Dermis microvascular lymphatic vessel endothelial cell (primary cell): ENCODE measurements at regions not wholly inside any gene's neighbourhood (a gene's known extent, or its start where the extent isn't known, plus 50 kb on each side); places are given as distances from the start of the nearest gene placed in this dataset.

Source experiments
- DNase-seq, 2 donors: peaks; one replicate each; pipeline versions ENCODE4 v3.0.0 to v3.0.0-alpha.2; 2010; ENCODE audit warnings: low read depth in 2 of 2

DNA sequence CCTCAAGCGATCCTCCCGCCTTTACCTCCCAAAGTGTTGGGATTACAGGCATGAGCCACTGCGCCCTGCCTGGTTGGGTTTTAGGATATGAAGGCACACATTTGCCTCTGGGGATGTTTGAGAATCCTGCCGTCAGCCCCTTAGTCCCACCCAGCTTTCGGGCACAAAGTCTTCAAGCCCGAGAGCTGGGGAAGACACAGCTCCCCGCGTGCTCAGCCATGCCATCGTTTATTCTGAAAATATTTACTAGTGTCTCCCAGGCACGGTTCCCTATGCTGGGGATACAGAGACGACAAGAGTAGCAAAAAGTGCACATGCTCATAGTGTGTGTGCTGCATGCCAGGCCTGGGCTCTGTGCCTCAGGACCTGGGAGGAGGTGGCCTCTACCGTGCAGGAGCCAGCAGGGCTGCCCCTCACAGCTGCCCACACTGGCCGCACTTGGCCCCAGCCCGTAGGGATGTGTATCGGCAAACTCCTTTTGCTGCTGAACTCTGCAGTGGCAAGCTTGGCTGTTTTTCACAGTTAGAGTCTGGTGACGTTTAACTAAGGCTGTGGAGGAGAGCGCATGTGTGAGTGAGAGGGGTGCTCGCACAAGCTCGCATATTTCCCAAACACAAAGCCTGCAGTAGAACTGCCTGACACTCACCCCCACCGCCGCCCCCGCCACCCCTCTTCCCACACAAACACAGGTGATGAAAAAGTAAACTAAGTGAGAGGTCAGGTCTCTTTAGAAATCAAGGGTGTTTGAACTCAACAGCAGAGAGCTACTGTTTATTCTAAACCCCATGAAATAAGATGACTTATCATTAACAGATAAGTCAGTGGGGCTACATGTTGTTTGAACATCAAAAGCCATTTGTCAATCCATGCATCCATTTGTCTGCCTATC lies 266.4 kb downstream of the MRTFB start:
- DNase-seq: no peak

- no peak for DNase-seq
Observed at GRCh38 chr16:14335297-14335696, 264.2 kb downstream of the MRTFB start.

GRCh38 chr16:14334366-14335080 lies 263.4 kb downstream of the MRTFB start:
- DNase-seq: no peak

GRCh38 chr16:14333361-14333760 lies 262.2 kb downstream of the MRTFB start:
- DNase-seq: no peak

DNA sequence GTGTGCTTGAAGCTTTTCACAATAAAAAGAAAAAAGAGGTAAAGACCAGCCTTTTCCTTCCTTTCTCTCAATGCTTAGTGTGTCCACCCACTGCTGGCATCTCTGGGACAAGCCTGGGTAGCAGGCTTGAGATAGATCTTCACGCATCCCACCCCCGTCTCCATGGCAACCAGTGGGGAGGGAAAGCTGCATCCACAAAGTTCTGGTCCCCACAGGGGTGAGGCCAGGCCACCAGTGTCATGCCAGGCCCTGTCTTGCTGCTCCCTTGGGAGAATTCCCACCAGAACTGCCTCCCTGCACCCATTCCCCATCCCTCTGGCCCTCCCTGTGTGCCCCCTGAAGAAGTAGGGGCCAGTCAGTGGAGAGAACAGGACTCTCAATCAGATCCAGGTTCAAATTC lies 259.9 kb downstream of the MRTFB start:
- no peak for DNase-seq

DNA sequence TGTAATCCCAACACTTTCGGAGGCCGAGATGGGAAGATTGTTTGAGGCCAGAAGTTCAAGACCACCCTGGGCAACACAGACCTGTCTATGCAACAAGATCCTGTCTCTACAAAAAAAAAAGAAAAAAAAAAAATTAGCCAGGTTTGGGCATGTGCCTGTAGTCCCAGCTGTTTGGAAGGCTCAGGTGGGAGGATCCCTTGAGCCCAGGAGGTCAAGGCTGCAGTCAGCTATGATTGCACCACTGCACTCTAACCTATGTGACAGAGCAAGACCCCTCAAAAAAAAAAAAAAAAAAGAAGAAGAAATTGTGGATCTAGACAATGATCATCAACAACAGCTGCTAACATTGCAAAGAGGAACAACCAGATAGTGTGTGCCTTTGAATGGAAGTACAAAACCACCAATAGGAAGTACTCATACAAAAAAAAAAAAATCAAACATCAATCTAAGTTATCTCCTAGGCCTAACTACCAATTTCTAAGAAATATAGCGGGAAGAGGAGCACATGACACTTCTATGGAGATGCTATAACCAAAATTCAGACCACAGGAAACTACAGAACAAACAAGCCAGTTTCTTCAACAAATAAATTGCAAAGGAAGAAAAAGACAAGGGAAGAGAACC lies 258.7 kb downstream of the MRTFB start:
- no peak for DNase-seq

DNA sequence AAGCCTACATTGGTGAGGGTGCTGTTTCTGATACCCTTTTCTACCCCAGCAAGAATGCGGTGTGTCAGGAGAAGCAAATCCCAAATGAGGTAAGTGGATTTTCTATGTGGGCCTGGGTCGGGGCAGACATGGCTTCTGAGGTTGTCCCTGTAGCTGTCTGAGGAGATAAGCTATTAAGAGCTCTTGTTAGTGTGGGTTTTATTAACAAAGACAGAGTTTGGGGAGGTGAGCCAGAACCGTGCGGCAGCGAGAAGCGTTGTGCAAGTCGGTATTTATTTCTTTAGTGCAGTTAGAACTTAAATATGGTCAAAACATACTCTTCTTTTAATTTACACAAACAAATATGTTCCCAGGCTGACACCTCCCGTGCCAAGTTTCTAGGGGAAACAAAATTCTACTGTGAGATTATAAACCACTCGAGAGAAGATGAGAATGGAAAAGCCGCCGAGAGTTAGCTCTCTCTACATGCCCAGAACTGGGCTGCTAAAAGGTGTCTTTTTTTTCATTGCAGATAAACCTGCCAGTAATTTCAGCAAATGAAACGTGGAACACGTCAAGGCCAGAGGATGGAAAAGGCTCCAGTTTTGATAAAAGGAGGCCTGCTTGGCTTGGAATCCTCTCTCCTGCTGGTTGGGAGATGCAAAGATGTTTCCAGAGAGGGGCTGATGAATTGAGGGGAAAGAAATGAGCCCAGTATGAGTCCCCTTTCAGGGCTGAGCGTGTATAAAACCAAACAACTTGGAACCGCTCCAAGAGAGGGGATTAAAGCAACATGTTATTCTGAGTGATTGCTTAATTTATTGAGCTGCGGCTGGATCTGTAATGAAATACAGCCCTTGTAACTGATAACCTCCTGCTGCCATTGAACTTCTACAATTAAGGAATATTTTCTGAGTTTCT lies 254.6 kb downstream of the MRTFB start:
- DNase-seq: no peak

- no peak for DNase-seq
Observed at GRCh38 chr16:14324581-14324980, 253.5 kb downstream of the MRTFB start.

DNA sequence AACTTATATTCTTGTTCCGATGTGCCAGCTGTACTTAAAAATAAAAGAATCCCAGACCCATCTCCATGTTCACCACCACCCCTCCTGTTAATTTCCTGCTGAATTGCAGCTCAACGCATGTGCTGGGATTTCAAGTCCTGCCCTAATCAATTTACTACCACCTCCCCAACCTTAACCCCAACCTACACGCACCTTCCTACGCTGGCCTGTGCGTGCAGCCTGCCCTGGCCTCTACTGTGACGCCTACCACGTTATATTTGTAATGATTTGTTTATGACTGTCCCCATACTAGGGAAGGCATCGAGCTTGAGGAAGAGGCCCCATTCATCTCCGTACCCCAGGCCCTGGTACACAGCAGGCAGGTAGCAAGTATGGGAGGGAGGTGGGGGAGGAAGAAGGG lies 251.1 kb downstream of the MRTFB start:
- DNase-seq: no peak

GRCh38 chr16:14321542-14321941 lies 250.4 kb downstream of the MRTFB start:
- no peak for DNase-seq

DNA sequence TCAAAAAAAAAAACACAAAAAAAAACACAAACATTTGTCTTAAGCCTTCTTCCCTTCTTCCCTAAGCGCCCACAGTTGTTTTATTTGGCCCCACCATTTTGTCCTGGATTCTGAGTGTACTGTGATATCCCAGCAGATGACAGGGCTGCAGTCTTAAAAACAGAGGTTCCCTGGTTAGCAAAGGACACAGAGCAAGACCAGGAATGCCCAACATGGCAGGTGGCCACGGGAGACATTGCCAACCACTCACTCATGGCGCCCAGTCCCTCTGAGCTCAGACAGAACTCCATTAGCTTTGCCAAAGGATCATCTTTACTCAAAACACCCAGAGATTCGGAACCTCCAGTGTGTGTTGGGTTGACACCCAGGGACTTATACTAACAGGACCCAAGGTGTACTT lies 249.3 kb downstream of the MRTFB start:
- DNase-seq: no peak
